PFSK-1 (cell line): ENCODE measurements at regions not wholly inside any gene's neighbourhood (a gene's known extent, or its start where the extent isn't known, plus 50 kb on each side); places are given as distances from the start of the nearest gene placed in this dataset.

ENCODE experiments used
- FOXP2 ChIP-seq: optimal IDR thresholded peaks from 2 replicates; pipeline ENCODE3; 2011; ENCODE audit warnings: borderline replicate concordance, control low read depth, inconsistent platforms; ENCODE audit not compliant: insufficient read depth; ENCODE audit errors: extremely low read length, extremely low read depth
- POLR2AphosphoS5 ChIP-seq: IDR thresholded peaks from 2 replicates; pipeline ENCODE4 v1.6.1; 2012; ENCODE audit warnings: low read depth, mild to moderate bottlenecking, control low read depth, low read length, moderate library complexity
- SIN3A ChIP-seq: IDR thresholded peaks from 2 replicates; pipeline ENCODE4 v1.6.1; 2012; ENCODE audit warnings: mild to moderate bottlenecking, low read length, moderate library complexity, borderline replicate concordance; ENCODE audit not compliant: insufficient read depth
- TAF1 ChIP-seq: IDR thresholded peaks from 2 replicates; pipeline ENCODE4 v1.6.1; 2012; ENCODE audit warnings: low read length, control low read depth, borderline replicate concordance; ENCODE audit not compliant: insufficient read depth
- TF ChIP-seq, protein P1 (sequence below), 2 experiments: IDR thresholded peaks; 2 replicates each; pipeline versions ENCODE4 v1.6.1 to v1.8.0; 2011 to 2012; ENCODE audit warnings: low read depth in 2 of 2, low read length in 2 of 2, control low read depth in 1 of 2, inconsistent platforms in 1 of 2, mild to moderate bottlenecking in 1 of 2, moderate library complexity in 1 of 2; ENCODE audit not compliant: insufficient read depth in 1 of 2

DNA sequence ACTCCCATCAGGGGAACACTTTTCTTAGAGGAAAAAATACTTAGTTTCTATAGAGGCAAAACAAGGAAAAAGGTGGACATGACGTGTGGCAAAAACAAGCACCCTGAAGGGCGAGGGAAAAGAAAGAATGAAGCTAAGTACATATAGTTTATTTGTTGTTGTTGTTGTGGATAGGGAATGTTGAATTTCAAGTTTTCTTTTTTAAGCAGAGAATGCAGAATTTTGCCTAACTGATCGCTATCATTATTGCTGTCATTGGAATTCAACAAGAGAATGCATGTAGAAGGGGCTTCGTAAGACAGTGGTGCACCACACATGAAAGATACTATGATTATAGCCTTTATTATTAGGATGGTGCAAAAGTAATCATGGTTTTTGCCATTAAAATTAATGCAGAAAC, 144.0 kb downstream of the LMO4 start:
- TF ChIP-seq SIN3A = no peak
- TF ChIP-seq FOXP2 = no peak
- TF ChIP-seq, protein P1, sequence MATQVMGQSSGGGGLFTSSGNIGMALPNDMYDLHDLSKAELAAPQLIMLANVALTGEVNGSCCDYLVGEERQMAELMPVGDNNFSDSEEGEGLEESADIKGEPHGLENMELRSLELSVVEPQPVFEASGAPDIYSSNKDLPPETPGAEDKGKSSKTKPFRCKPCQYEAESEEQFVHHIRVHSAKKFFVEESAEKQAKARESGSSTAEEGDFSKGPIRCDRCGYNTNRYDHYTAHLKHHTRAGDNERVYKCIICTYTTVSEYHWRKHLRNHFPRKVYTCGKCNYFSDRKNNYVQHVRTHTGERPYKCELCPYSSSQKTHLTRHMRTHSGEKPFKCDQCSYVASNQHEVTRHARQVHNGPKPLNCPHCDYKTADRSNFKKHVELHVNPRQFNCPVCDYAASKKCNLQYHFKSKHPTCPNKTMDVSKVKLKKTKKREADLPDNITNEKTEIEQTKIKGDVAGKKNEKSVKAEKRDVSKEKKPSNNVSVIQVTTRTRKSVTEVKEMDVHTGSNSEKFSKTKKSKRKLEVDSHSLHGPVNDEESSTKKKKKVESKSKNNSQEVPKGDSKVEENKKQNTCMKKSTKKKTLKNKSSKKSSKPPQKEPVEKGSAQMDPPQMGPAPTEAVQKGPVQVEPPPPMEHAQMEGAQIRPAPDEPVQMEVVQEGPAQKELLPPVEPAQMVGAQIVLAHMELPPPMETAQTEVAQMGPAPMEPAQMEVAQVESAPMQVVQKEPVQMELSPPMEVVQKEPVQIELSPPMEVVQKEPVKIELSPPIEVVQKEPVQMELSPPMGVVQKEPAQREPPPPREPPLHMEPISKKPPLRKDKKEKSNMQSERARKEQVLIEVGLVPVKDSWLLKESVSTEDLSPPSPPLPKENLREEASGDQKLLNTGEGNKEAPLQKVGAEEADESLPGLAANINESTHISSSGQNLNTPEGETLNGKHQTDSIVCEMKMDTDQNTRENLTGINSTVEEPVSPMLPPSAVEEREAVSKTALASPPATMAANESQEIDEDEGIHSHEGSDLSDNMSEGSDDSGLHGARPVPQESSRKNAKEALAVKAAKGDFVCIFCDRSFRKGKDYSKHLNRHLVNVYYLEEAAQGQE (IDR thresholded peaks at IDR 0.05; ENCODE audit: insufficient read depth in 1 of 2, low read depth in 2 of 2, low read length in 2 of 2) = no peak
- no peak for TF ChIP-seq POLR2AphosphoS5
- no peak for TF ChIP-seq TAF1

DNA sequence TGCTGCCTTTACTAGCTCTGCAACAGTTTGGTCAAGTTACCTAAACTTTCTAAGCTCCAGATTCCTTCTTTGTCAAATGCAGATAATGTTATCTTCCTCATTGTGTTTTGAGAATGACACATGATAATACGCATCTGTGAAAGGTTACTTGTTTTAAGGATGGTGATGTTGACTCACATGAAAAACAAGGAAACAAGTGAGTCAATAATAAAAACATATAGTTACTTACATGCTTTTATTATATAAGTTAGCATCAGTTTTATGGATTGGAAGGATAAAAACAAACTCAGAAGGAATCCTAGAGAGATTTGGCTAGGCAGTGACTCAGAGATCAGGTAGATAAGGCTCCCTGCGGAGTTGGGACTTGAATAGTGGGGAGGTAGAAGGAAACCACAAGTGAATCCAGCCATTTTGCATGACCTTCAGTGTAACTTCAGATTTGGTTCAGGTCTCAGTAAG, 144.6 kb downstream of the LMO4 start:
- TF ChIP-seq SIN3A = no peak
- TF ChIP-seq TAF1 = no peak
- TF ChIP-seq, protein P1 (IDR thresholded peaks at IDR 0.05; ENCODE audit: insufficient read depth in 1 of 2, low read depth in 2 of 2, low read length in 2 of 2) = no peak
- TF ChIP-seq FOXP2 = no peak
- TF ChIP-seq POLR2AphosphoS5 = no peak

DNA sequence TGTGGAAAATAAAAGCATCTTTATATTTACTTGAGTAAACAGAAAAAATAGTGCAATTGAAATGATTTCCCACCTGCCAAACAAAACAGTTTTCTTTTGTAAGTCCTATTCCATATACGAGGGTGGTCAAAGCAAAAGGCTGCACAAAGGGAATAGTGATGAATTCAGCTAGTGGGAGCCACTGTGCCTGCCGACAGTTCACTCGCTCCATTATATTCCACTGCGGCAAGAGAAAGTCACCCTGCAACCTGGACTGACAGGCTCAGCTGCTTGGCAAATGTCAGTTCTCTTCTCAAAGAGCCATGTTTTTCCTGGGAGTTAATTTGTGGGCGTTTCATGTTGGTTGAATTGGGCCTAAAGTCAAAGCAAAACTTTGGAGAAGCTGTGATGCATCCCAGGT, 145.4 kb downstream of the LMO4 start:
- TF ChIP-seq FOXP2 = no peak
- TF ChIP-seq, protein P1 (IDR thresholded peaks at IDR 0.05; ENCODE audit: insufficient read depth in 1 of 2, low read depth in 2 of 2, low read length in 2 of 2) = no peak
- no peak for TF ChIP-seq TAF1
- TF ChIP-seq SIN3A = no peak
- TF ChIP-seq POLR2AphosphoS5 = no peak

DNA sequence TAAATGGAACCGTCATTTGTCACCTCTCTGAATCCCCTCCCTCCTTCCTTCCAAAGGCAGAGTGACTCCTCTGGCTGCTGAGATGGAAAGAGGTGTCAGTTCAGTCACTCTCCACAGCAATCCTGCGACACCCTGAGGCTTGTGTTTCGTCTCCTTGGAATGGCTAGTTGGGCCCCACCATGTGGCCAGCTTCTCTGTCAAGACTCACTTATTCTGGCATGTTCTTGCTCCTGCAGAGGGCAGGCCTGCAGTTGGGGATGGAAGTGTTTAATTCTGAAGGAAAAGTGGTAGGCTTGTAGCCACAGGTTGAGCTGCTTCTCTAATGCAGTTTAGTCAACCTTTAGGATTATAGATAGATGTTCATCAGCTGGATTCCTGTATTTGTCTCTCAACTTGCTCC, 149.6 kb downstream of the LMO4 start:
- no peak for TF ChIP-seq SIN3A
- no peak for TF ChIP-seq TAF1
- no peak for TF ChIP-seq POLR2AphosphoS5
- TF ChIP-seq, protein P1 (IDR thresholded peaks at IDR 0.05; ENCODE audit: insufficient read depth in 1 of 2, low read depth in 2 of 2, low read length in 2 of 2) = no peak
- TF ChIP-seq FOXP2 = no peak

DNA sequence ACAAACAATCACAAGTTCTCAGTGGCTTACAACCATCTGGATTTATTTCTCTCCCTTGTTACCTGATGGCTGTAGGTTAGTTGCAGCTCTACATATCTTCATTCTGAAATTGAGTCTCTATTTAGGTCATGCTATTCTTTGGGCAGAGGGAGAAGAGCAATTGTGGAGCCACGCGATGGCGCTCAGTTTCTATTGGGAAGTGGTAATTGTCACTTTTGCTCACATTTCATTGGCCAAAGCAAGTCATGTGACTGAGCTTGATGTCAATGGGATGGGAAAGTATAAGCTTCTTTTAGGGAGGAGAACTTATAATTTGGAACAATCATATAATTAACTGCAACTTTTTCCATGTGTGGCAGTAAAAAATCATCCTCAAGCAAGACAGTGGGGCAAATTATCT, 166.5 kb downstream of the LMO4 start:
- TF ChIP-seq POLR2AphosphoS5 (no peak), FOXP2 (no peak), SIN3A (no peak), TAF1 (no peak)
- TF ChIP-seq, protein P1 (IDR thresholded peaks at IDR 0.05; ENCODE audit: insufficient read depth in 1 of 2, low read depth in 2 of 2, low read length in 2 of 2) = no peak
